Stomach (tissue), 8 donors: ENCODE measurements at regions not wholly inside any gene's neighbourhood (a gene's known extent, or its start where the extent isn't known, plus 50 kb on each side); places are given as distances from the start of the nearest gene placed in this dataset.
A peak's percentile ranks its signal among the peaks of the same experiment; 100 is the strongest.

ENCODE experiments used
- DNase-seq, 2 donors: peaks; one replicate each; pipeline versions ENCODE4 v3.0.0 to v3.0.0-alpha.2; 2013 to 2019
- H3K27ac ChIP-seq, 5 donors: fragments of 200-600 bp in 4 of 5; sonication (generic) in 4 of 5; one replicate each; pipeline ENCODE4 v1.5.1; 2013 to 2019; ENCODE audit warnings: mild to moderate bottlenecking in 1 of 5, moderate library complexity in 1 of 5
- H3K27me3 ChIP-seq, 3 donors: fragments of 200-600 bp; sonication (generic); one replicate each; pipeline ENCODE4 v1.5.1; 2017 to 2019; ENCODE audit warnings: mixed run types in 1 of 3
- H3K36me3 ChIP-seq, 4 donors: fragments of 200-600 bp; sonication (generic); 1 replicate in 3 of 4; 2 replicates in 1 of 4; pipeline ENCODE4 v1.5.1; 2016 to 2019
- H3K4me1 ChIP-seq, 4 donors: fragments of 200-600 bp; sonication (generic); one replicate each; pipeline ENCODE4 v1.5.1; 2016 to 2019
- H3K4me3 ChIP-seq, 4 donors: fragments of 200-600 bp; sonication (generic) in 3 of 4; one replicate each; pipeline ENCODE4 v1.5.1; 2016 to 2019; ENCODE audit warnings: mild to moderate bottlenecking in 1 of 4
- H3K9me3 ChIP-seq, 4 donors: fragments of 200-600 bp; sonication (generic); one replicate each; pipeline ENCODE4 v1.5.1; 2016 to 2019
- CTCF ChIP-seq, 7 experiments: fragments of 450-650 bp in 4 of 7; fragments of 200-600 bp in 3 of 7; sonication (generic) in 3 of 7; IDR thresholded peaks; one replicate each; pipeline ENCODE4 v1.5.1; 2016 to 2019; ENCODE audit warnings: antibody characterized with exemption in 7 of 7, control low read depth in 2 of 7, mild to moderate bottlenecking in 1 of 7
- EP300 ChIP-seq: sonication (generic); formaldehyde crosslinking; IDR thresholded peaks from one replicate; pipeline ENCODE4 v1.6.1; 2017; ENCODE audit warnings: antibody characterized with exemption
- POLR2A ChIP-seq, 4 donors: fragments of 450-650 bp; IDR thresholded peaks; one replicate each; pipeline ENCODE4 v1.6.1; 2016; ENCODE audit warnings: antibody characterized with exemption in 4 of 4, control low read depth in 2 of 4, mild to moderate bottlenecking in 1 of 4, moderate library complexity in 1 of 4
- POLR2AphosphoS5 ChIP-seq, 3 donors: sonication (generic); formaldehyde crosslinking; IDR thresholded peaks; one replicate each; pipeline ENCODE4 v1.6.1; 2016; ENCODE audit warnings: antibody characterized with exemption in 3 of 3
- WGBS, 5 donors: extraction: QIAGEN DNeasy Blood & Tissue Kit in 3 of 5; methylation state at CpG; one replicate each; pipeline versions ENCODE4 v1.1.5 to v1.1.7; 2013 to 2018; 5-methylcytosine and 5-hydroxymethylcytosine counted together
- intact Hi-C: fragments of 100-400 bp; cut with DNase I; formaldehyde crosslinking; loops from one replicate; pipeline ENCODE4 v1.15.1; 2023; ENCODE audit warnings: low total_unique reads
- donor health status: healthy with polysubstance abuse.
- donor health status: Bipolar disorder and iron deficiency.
- donor health status: healthy.

- no peak for DNase-seq
- H3K4me1 ChIP-seq = no peaks in the 10 kb centered on the region
- no peaks in the 10 kb centered on the region for H3K36me3 ChIP-seq
- no peak overlapping the region for H3K4me3 ChIP-seq
- TF ChIP-seq POLR2AphosphoS5 (IDR thresholded peaks at IDR 0.05) = peak; percentile 12 to 70 (median 65)
- no peak for TF ChIP-seq CTCF (IDR thresholded peaks at IDR 0.05)
- TF ChIP-seq POLR2A (IDR thresholded peaks at IDR 0.05) = no peak
- WGBS, 5 donors = 47 to 58% (median 55%) methylated on average over 6 of the region's 6 CpGs
- peak overlapping the region in 4 of 5 donors; percentile 34 to 79 (median 63) for H3K27ac ChIP-seq
- peaks cover 0 to 6% (median 0%) of the 10 kb centered on the region in 3 donors for H3K27me3 ChIP-seq
- intact Hi-C loops = no loop called here
- no peaks in the 10 kb centered on the region for H3K9me3 ChIP-seq
Measured at GRCh38 chr15:61558172-61559136, 329.4 kb upstream of the RORA start.

- TF ChIP-seq EP300 (no peak), POLR2A (IDR thresholded peaks at IDR 0.05) (no peak), CTCF (IDR thresholded peaks at IDR 0.05) (no peak), POLR2AphosphoS5 (IDR thresholded peaks at IDR 0.05) (no peak)
- no peak for DNase-seq
- Histone ChIP-seq H3K27me3 (no peaks in the 10 kb centered on the region), H3K9me3 (no peaks in the 10 kb centered on the region), H3K36me3 (no peaks in the 10 kb centered on the region), H3K4me1 (no peaks in the 10 kb centered on the region), H3K4me3 (no peak overlapping the region), H3K27ac (no peak overlapping the region)
- intact Hi-C loops = no loop called here
- WGBS, 5 donors = 48 to 58% (median 55%) methylated on average over 5 of the region's 5 CpGs
Measured at GRCh38 chr15:61556037-61556648, 327.0 kb upstream of the RORA start.

GRCh38 chr15:61549727-61550126 lies 320.6 kb upstream of the RORA start:
- Histone ChIP-seq H3K4me1 (no peaks in the 10 kb centered on the region), H3K4me3 (no peak overlapping the region), H3K9me3 (no peaks in the 10 kb centered on the region), H3K36me3 (no peaks in the 10 kb centered on the region), H3K27me3 (no peaks in the 10 kb centered on the region), H3K27ac (no peak overlapping the region)
- TF ChIP-seq POLR2AphosphoS5 (IDR thresholded peaks at IDR 0.05) = no peak
- TF ChIP-seq EP300 = no peak
- TF ChIP-seq POLR2A (IDR thresholded peaks at IDR 0.05) = no peak
- TF ChIP-seq CTCF (IDR thresholded peaks at IDR 0.05) = no peak
- intact Hi-C loops = no loop called here
- DNase-seq = no peak
- 18 to 33% (median 23%) methylated on average over 1 of the region's 1 CpG for WGBS, 5 donors

- Histone ChIP-seq H3K27ac (no peak overlapping the region), H3K9me3 (no peaks in the 10 kb centered on the region), H3K4me1 (no peaks in the 10 kb centered on the region), H3K36me3 (no peaks in the 10 kb centered on the region), H3K27me3 (no peaks in the 10 kb centered on the region), H3K4me3 (no peak overlapping the region)
- 61 to 76% (median 66%) methylated on average over 5 of the region's 5 CpGs for WGBS, 5 donors
- DNase-seq = no peak
- intact Hi-C loops = no loop called here
- TF ChIP-seq EP300 = no peak
- no peak for TF ChIP-seq CTCF (IDR thresholded peaks at IDR 0.05)
- TF ChIP-seq POLR2A (IDR thresholded peaks at IDR 0.05) = no peak
- no peak for TF ChIP-seq POLR2AphosphoS5 (IDR thresholded peaks at IDR 0.05)
Measured at GRCh38 chr15:61545763-61546162, 316.7 kb upstream of the RORA start.
